OCI-LY7 (cell line): ENCODE measurements at regions not wholly inside any gene's neighbourhood (a gene's known extent, or its start where the extent isn't known, plus 50 kb on each side); places are given as distances from the start of the nearest gene placed in this dataset.

ENCODE experiments used
- CTCF ChIP-seq: fragments of 200-600 bp; sonication (generic); conservative IDR thresholded peaks from 2 replicates; pipeline ENCODE4 v1.5.1; 2014; ENCODE audit warnings: mild to moderate bottlenecking, antibody characterized with exemption, low read length, moderate library complexity, mixed read lengths
- EZH2phosphoT487 ChIP-seq: fragments of 200-600 bp; sonication (generic); IDR thresholded peaks from 2 replicates; pipeline ENCODE4 v1.6.1; 2018; ENCODE audit warnings: low read depth, borderline replicate concordance, mild to moderate bottlenecking, mixed run types, antibody characterized with exemption, low read length, moderate library complexity, mixed read lengths

- no peak for TF ChIP-seq CTCF
- no peak for TF ChIP-seq EZH2phosphoT487
These were observed 130.3 kb upstream of the CTAGE1 start for GRCh38 chr18:22547807-22548561.
